ENCODE measurements at regions not wholly inside any gene's neighbourhood (a gene's known extent, or its start where the extent isn't known, plus 50 kb on each side); places are given as distances from the start of the nearest gene placed in this dataset.

DNA sequence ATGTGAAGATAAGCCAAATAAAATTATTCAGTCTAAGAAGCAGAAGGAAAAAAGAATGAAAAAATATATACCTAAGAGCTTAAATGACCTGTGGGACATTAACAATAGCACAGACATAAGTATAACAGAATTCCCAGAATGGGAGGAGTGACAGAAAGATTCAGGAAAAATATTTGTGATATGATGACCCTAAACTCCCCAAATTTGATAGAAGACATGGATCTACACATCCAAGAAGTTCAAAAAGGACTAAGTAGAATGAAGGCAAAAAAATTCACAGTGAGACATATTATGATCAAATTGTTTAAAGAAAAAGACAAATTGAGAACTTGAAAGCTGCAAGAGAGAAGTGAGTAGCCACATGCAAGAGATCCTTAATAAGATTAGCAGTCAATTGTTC, 211.4 kb upstream of the OR4E1 start:
- DNase-seq (ENCODE audit: low spot score): no peak
- POLR2A ChIA-PET (ENCODE audit: low non-redundant PET): no interaction called here
- no peak overlapping the region for H3K27ac ChIP-seq
- CTCF ChIA-PET: no interaction called here
- no peak for TF ChIP-seq CTCF (conservative IDR thresholded peaks at IDR 0.05; ENCODE audit: low read depth)

DNA sequence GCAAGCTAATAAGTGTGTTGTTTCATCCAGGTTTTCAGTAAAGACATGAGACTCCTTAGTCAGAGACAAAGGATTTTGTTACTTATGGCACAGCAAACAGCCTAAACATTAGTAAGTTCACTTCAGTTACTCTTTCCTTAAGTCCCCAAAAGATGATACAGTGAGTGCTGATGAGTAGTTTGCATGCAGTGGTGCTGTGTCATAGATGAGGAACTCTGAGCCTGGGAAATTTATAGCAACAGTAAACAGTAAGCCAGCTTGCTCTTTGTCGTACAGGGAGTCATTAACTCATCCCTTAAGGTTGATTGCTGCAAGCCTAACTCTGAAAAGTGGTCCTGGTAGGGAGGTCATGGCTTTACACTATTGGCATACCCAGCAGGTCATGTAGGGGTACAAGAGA, 208.6 kb upstream of the OR4E1 start:
- DNase-seq (ENCODE audit: low spot score): no peak
- POLR2A ChIA-PET (ENCODE audit: low non-redundant PET): no interaction called here
- CTCF ChIA-PET: interaction anchor here (0.6 kb wide), 1 partner anchor 20 kb away, joined by 3 read pairs; no protein-coding TSS in a partner anchor
- TF ChIP-seq CTCF (conservative IDR thresholded peaks at IDR 0.05; ENCODE audit: low read depth): no peak
- H3K27ac ChIP-seq: no peak overlapping the region

- ChIA-PET CTCF (interaction anchor here (0.7 kb wide), 1 partner anchor 185 kb away, joined by 3 read pairs; no protein-coding TSS in a partner anchor), POLR2A (ENCODE audit: low non-redundant PET) (no interaction called here)
- H3K27ac ChIP-seq: no peak overlapping the region
- DNase-seq (ENCODE audit: low spot score): no peak
- no peak for TF ChIP-seq CTCF (conservative IDR thresholded peaks at IDR 0.05; ENCODE audit: low read depth)
Observed at GRCh38 chr14:21880918-21881317, 207.3 kb upstream of the OR4E1 start.

DNA sequence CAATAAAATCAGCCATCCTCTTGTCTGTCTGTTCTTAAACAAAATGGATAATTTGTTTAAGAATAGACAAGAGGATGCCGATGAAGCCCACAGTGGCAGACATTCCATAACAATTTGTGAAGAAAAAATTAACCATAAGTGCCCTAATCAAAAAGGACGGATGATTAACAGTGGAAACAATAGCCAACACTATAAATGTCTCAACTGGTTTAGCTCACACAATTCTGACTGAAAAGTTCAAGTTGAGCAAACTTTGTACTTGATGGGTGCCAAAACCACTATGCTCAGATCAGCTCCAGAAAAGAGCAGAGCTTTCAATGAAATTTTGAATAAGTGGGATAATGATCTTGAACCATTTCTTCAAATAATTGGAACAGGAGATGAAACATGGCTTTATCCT, 202.2 kb upstream of the OR4E1 start:
- TF ChIP-seq CTCF (conservative IDR thresholded peaks at IDR 0.05; ENCODE audit: low read depth): no peak
- ChIA-PET POLR2A (ENCODE audit: low non-redundant PET) (no interaction called here), CTCF (no interaction called here)
- DNase-seq (ENCODE audit: low spot score): no peak
- no peak overlapping the region for H3K27ac ChIP-seq

DNA sequence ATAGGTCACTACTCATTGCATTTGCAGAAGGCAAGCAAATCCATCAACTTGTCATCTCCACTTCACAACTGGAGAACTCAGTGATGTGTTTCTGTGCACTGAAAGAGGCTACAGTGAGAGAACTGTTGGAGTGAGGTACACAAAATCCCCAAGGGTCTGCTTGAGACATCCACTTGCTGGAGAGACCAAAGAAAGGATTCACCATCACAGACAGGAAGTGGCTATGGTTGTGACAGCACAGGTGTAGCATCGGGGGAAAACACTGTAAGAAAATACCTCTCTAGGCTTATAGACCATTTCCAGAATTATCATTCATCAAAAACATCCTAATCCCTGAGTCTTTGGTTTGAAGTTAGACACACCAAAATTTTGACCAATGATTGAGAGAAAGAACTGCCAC, 201.3 kb upstream of the OR4E1 start:
- ChIA-PET CTCF (no interaction called here), POLR2A (ENCODE audit: low non-redundant PET) (no interaction called here)
- DNase-seq (ENCODE audit: low spot score): no peak
- no peak overlapping the region for H3K27ac ChIP-seq
- TF ChIP-seq CTCF (conservative IDR thresholded peaks at IDR 0.05; ENCODE audit: low read depth): no peak

DNA sequence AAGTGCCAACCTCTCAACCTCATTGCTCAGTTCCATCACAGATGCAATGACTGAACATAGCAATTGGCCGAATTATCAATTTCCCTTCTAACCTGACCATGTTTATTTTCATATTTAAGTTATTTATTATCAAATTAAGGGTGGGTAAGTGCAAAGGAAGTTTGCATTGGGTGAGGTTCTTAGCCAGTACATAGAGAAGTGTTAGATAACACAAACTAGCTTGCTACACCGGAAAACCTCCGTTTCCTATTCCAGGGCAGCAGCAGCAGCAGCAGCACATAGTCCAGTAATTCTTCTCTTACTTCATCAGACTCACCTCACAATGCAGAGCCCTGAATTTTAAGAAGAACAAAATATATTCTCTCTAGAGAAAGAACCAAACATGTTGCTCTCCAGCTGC, 200.5 kb upstream of the OR4E1 start:
- no peak overlapping the region for H3K27ac ChIP-seq
- POLR2A ChIA-PET (ENCODE audit: low non-redundant PET): no interaction called here
- no peak for DNase-seq (ENCODE audit: low spot score)
- CTCF ChIA-PET: no interaction called here
- TF ChIP-seq CTCF (conservative IDR thresholded peaks at IDR 0.05; ENCODE audit: low read depth): no peak
